GM12864 (cell line): ENCODE measurements at regions not wholly inside any gene's neighbourhood (a gene's known extent, or its start where the extent isn't known, plus 50 kb on each side); places are given as distances from the start of the nearest gene placed in this dataset.
A peak's percentile ranks its signal among the peaks of the same experiment; 100 is the strongest.
"Not testable (repeated sequence)": the region's sequence is repeated elsewhere in the genome, so short reads cannot be mapped to it uniquely, and the experiment has no call there.

Experiments used
- DNase-seq: peaks from one replicate; pipeline ENCODE4 v3.0.0-alpha.2; 2011; ENCODE audit warnings: low read depth
- H3K4me3 ChIP-seq: 2 replicates; pipeline ENCODE4 v1.5.1; 2011; ENCODE audit warnings: mild to moderate bottlenecking, low read depth, low read length, control low read depth
- TF ChIP-seq, protein P1 (sequence below): IDR thresholded peaks from 2 replicates; pipeline ENCODE4 v1.5.1; 2011; ENCODE audit warnings: low read depth, mild to moderate bottlenecking, moderate library complexity, low read length, control low read depth, inconsistent platforms; ENCODE audit errors: missing control alignments

DNA sequence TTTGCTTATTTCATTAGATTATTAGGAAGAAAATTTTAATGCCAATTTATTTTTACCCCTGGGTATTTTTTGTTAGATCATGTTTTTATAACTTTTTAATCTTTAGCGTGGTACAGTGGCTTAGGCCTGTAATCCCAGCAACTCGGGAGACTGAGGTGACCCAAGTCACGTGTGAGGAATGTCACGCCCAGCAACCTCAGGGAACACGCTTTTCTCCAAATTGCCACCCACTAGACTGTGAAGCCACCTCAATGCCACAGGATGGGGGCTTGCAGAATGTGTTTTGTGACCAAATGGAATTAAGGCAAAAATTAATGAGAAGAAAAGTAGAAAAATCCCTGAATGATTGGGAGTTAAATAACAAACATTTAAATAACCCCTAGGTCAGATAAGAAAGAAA is 141.8 kb downstream of the LAT start:
- TF ChIP-seq, protein P1, sequence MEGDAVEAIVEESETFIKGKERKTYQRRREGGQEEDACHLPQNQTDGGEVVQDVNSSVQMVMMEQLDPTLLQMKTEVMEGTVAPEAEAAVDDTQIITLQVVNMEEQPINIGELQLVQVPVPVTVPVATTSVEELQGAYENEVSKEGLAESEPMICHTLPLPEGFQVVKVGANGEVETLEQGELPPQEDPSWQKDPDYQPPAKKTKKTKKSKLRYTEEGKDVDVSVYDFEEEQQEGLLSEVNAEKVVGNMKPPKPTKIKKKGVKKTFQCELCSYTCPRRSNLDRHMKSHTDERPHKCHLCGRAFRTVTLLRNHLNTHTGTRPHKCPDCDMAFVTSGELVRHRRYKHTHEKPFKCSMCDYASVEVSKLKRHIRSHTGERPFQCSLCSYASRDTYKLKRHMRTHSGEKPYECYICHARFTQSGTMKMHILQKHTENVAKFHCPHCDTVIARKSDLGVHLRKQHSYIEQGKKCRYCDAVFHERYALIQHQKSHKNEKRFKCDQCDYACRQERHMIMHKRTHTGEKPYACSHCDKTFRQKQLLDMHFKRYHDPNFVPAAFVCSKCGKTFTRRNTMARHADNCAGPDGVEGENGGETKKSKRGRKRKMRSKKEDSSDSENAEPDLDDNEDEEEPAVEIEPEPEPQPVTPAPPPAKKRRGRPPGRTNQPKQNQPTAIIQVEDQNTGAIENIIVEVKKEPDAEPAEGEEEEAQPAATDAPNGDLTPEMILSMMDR = no peak
- no peak overlapping the region for H3K4me3 ChIP-seq
- no peak for DNase-seq

- no peak overlapping the region for H3K4me3 ChIP-seq
- no peak for DNase-seq
- TF ChIP-seq, protein P1 = no peak
Observed at GRCh38 chr16:29126057-29126494, 141.2 kb downstream of the LAT start.

DNA sequence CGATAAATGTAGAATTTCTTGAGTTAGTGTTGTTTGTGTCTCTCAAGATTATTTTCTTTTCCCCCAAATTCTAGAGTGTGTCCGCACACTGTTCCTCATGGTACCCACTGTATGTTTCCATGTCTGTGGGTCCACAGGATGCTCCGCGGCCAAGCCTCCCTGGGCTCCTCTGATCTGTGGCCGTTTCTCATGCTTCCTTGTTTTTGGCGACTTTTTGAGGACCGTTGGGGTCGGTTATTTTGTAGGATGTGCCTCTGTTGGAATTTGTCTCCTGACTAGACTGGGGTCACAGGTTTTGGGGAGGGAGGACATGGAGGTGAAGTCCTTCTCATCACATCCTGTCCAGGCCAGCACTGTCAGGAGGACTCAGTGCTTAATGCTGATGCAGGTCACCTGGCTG is 140.0 kb downstream of the LAT start:
- no peak for DNase-seq
- H3K4me3 ChIP-seq = no peak overlapping the region
- TF ChIP-seq, protein P1 = no peak

- H3K4me3 ChIP-seq, DNase-seq: not testable (repeated sequence)
Observed at GRCh38 chr16:29124162-29124561, 139.3 kb downstream of the LAT start.

DNA sequence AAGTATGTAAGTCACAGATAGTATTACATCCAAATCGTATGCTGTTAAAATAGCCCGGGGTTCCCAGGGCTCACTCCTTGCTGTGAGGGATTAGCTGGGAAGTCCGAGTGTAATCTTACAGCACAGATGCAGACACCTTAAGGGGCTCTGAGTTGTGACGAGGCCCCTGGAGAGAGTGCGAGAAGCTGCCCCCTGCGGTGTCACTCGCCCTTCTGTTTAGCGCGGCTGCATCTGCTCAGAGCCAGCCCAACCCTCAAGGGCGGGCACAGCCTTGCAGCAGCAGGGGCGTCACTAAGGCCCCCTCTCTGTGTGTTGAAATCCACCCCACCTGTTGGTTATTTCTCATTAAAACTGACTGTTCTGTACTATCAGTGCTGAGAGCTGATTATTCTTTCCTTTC is 135.8 kb downstream of the LAT start:
- H3K4me3 ChIP-seq, DNase-seq: not testable (repeated sequence)

DNA sequence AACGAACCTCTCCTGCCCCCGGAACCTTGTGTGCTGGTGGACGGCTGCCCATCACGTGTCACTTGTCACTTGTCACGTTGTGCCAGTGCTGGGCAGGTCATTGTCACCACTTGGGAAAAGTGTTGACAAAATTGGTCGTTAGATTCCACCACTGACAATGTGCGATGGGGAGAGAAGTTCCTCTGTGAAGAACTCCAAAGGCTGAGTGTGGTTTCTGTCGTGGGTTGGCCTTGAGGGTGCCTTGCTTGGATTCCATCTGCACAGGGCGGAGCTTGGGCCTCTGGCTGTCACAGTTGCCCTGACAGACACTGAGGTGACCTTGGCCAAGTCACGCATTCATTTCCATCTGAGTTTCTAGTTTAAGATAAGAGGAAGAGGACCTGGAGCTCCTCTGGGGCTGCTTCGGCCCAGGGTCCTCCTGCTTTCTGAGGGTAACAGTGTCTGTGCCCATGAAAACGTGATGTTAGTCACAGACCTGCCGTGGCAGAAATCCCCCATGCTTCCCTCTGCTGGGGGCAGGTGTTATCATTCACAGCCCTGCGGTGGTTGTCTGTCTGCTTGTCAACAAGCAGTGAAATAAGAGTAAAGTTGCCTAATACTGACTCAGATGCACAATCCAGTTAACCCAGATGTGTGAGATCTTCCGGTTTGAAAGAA is 133.6 kb downstream of the LAT start:
- H3K4me3 ChIP-seq, DNase-seq: not testable (repeated sequence)

GRCh38 chr16:29117631-29118030 is 132.8 kb downstream of the LAT start:
- H3K4me3 ChIP-seq = no peak overlapping the region
- DNase-seq = no peak
- TF ChIP-seq, protein P1 = no peak

- H3K4me3 ChIP-seq = no peak overlapping the region
- DNase-seq = no peak
- TF ChIP-seq, protein P1 = no peak
Observed at GRCh38 chr16:29116980-29117379, 132.1 kb downstream of the LAT start.

DNA sequence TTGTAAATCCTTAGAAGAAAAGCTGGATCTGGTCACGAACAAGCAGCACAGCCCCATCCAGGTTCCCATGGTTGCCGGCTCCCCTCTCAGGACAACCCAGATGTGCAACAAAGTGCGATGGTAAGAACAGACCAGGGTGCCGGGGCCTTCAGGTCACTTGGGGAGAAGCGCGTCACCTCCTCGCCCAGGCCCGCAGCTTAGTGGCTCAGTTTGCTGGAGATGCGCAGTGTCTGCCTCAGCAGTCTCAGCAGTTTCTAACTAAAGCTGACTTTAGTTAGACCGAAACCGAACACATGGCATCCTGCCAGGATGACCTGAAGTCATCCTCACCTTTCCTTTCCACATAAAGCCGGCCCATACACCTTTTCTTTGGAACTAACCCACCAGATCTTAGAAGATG is 131.4 kb downstream of the LAT start:
- not testable (repeated sequence) for DNase-seq, H3K4me3 ChIP-seq

DNA sequence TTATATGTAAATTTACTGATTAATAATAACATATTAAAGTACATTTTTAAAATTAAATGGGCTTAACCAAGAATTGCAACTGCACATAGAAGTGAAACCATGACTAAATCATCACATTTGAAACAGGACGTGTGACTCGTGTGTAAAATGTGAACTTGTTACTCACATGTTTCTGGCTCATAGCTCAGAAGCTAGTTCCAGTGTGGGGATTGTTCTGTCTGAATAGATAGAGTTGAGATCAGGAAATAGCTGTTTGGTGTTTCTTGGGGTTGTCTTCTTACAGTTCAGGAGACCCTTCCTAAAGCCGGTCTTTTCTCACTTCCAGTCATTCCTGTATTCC is 130.9 kb downstream of the LAT start:
- H3K4me3 ChIP-seq = not testable (repeated sequence)
- peak; percentile 13 for DNase-seq
